Heart right ventricle (tissue), 16 donors: ENCODE measurements at regions not wholly inside any gene's neighbourhood (a gene's known extent, or its start where the extent isn't known, plus 50 kb on each side); places are given as distances from the start of the nearest gene placed in this dataset.
"Not testable (repeated sequence)": the region's sequence is repeated elsewhere in the genome, so short reads cannot be mapped to it uniquely, and the experiment has no call there.

ENCODE experiments used
- ATAC-seq, 8 donors: fragments of 200-7000 bp; cut with Tn5 transposase; one replicate each; pipeline ENCODE4 v1.9.1; 2020; ENCODE audit warnings: mild to moderate bottlenecking in 8 of 8, moderate library complexity in 8 of 8, moderate number of reproducible peaks in 1 of 8
- DNase-seq, 2 donors: peaks; one replicate each; pipeline ENCODE4 v3.0.0-alpha.2; 2020
- H3K27ac ChIP-seq, 10 donors: fragments of 200-600 bp; sonication (generic) in 2 of 10; one replicate each; pipeline versions ENCODE4 v1.5.0 to v1.8.0; 2020 to 2022; ENCODE audit warnings: mild to moderate bottlenecking in 3 of 10
- H3K27me3 ChIP-seq, 7 donors: fragments of 200-600 bp; one replicate each; pipeline ENCODE4 v1.8.0; 2021 to 2022; ENCODE audit warnings: mild to moderate bottlenecking in 2 of 7
- H3K36me3 ChIP-seq, 9 donors: fragments of 200-600 bp; sonication (generic) in 1 of 9; one replicate each; pipeline versions ENCODE4 v1.5.0 to v1.8.0; 2020 to 2022; ENCODE audit warnings: mild to moderate bottlenecking in 2 of 9
- H3K4me1 ChIP-seq, 9 donors: fragments of 200-600 bp; sonication (generic) in 1 of 9; one replicate each; pipeline versions ENCODE4 v1.5.0 to v1.8.0; 2020 to 2022; ENCODE audit warnings: mild to moderate bottlenecking in 4 of 9
- H3K4me3 ChIP-seq, 10 donors: fragments of 200-600 bp; sonication (generic) in 2 of 10; one replicate each; pipeline versions ENCODE4 v1.5.0 to v1.8.0; 2020 to 2022; ENCODE audit warnings: mild to moderate bottlenecking in 7 of 10, moderate library complexity in 2 of 10
- H3K9me3 ChIP-seq, 11 donors: fragments of 200-600 bp in 10 of 11; sonication (generic) in 2 of 11; one replicate each; pipeline versions ENCODE4 v1.5.0 to v1.8.0; 2013 to 2022; ENCODE audit warnings: mild to moderate bottlenecking in 2 of 11, control low read depth in 1 of 11, moderate library complexity in 1 of 11
- WGBS, 2 donors: extraction: QIAGEN DNeasy Blood & Tissue Kit; methylation state at CpG; one replicate each; pipeline ENCODE4 v1.1.7; 2013; ENCODE audit warnings: inconsistent platforms in 1 of 2; 5-methylcytosine and 5-hydroxymethylcytosine counted together
- intact Hi-C, 10 donors: fragments of 100-400 bp; cut with DNase I; formaldehyde crosslinking; loops; one replicate each; pipeline versions ENCODE4 v1.11.1 to v1.14.2; 2022
- TF ChIP-seq, protein P1 (sequence below), 9 donors: fragments of 200-600 bp; sonication (generic) in 2 of 9; IDR thresholded peaks; one replicate each; pipeline versions ENCODE4 v1.5.0 to v1.8.0; 2021 to 2022; ENCODE audit warnings: antibody characterized with exemption in 9 of 9, mild to moderate bottlenecking in 5 of 9, moderate library complexity in 1 of 9
- donor health status: Arrhythmogenic right ventricular cardiomyopathy.
- donor health status: ischemic (EF 13 %, LVEDD 7.1; RV severe dilation, severe dysfunction).
- donor health status: healthy with polysubstance abuse.
- donor health status: DM: no; HTN: yes; CAD: no.
- donor health status: DM: no; HTN: no; CAD: no.
- donor health status: ischemic (EF 25% LVEDD 6.9; RV normal size, moderate dysfunction).
- donor health status: ischemic (EF 25% LVEDD 5.7; RV mildly dilated, moderate dysfunction).
- donor health status: healthy.
- donor health status: DM: yes; HTN: yes; CAD: no.
- donor health status: Ischemic cardiomyopathy.
- donor health status: ischemic (EF 35%, LVEDD 5.7; RV mildly dilated, moderate dysfunction).
- donor health status: nonischemic (EF 11% LVEDD 7.7; RV severe dilation, severe dysfunction).
- donor health status: DM: yes; HTN: yes; CAD: no.
- donor health status: PGD.
- donor health status: ischemic (EF 29% LVEDD 5.4; RV normal size, mild dysfunction).
- donor health status: nonischemic (EF 23%, LVEDD 6.1; RV moderate dilation, normal function).

DNA sequence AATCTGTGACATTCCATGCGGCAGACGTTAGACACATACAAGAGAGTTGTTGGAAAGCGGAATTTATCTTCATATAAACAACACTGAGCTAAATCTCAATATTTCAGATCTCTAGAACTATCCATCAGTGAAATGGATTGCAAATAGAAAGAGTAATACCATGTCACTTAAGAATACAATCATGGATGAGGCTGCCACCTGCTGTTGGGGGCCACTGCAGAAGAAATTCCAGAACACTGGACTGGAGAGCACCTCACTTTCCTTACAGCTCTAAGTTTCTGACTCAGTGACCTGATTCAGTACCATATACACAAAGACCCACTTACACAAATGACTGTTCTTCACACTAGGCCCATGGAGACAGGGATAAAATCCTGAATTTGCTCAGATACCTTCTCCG lies 75.1 kb upstream of the TP53BP2 start:
- H3K9me3 ChIP-seq, intact Hi-C loops, H3K27me3 ChIP-seq, H3K36me3 ChIP-seq, H3K27ac ChIP-seq, ATAC-seq, H3K4me3 ChIP-seq, H3K4me1 ChIP-seq: not testable (repeated sequence)
- TF ChIP-seq, protein P1, sequence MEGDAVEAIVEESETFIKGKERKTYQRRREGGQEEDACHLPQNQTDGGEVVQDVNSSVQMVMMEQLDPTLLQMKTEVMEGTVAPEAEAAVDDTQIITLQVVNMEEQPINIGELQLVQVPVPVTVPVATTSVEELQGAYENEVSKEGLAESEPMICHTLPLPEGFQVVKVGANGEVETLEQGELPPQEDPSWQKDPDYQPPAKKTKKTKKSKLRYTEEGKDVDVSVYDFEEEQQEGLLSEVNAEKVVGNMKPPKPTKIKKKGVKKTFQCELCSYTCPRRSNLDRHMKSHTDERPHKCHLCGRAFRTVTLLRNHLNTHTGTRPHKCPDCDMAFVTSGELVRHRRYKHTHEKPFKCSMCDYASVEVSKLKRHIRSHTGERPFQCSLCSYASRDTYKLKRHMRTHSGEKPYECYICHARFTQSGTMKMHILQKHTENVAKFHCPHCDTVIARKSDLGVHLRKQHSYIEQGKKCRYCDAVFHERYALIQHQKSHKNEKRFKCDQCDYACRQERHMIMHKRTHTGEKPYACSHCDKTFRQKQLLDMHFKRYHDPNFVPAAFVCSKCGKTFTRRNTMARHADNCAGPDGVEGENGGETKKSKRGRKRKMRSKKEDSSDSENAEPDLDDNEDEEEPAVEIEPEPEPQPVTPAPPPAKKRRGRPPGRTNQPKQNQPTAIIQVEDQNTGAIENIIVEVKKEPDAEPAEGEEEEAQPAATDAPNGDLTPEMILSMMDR (IDR thresholded peaks at IDR 0.05) = peak in 7 of 9 donors; percentile 22 to 51 (median 43)
- DNase-seq = peak; percentile 23 to 36
- WGBS, 2 donors = 94 to 100% methylated on average over 1 of the region's 4 CpGs

DNA sequence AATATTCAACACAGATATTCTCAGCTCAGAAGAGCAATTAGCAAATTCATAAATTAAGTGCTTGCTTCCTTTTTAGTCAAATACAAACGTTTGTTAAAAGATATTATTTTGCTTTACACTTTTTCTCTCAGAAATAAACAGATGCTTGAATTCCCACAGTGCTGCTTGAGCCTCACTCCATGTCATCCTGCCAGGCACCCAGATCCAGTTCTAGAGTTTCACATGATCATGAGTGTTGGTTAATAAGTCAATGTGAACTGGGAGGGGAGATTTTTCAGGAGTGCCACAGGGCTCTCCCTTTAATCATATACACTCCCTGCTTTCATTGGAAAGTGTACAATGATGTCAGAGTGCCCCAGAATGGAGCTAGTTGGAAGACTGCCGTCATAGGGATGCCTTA lies 69.7 kb upstream of the TP53BP2 start:
- DNase-seq, H3K27ac ChIP-seq, H3K27me3 ChIP-seq, H3K4me3 ChIP-seq, H3K4me1 ChIP-seq, H3K36me3 ChIP-seq, H3K9me3 ChIP-seq, intact Hi-C loops, ATAC-seq: not testable (repeated sequence)
- WGBS, 2 donors = 0% methylated on average over 1 of the region's 2 CpGs; no CpG with 5 or more reads in 1 of the 2 donors

DNA sequence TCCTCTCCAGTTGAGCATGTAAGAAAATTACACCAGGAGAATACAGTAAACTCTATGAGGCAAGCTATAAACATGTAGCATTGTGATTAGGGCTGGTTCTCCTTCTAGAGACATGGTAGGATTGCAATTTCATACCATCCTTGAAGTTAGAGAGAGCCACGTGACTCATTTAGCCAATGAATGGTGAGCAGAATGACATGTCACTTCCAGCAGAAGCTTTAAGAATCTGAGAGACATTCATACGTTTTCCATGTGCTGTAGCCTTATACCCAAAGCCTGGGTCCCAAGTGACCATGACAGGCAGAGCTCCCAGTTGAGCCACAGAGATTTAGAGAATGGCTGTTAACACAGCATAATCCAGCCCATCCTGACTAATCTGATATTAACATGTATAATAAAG lies 68.0 kb upstream of the TP53BP2 start:
- WGBS, 2 donors = 67 to 74% methylated on average over 2 of the region's 2 CpGs
- H3K9me3 ChIP-seq, DNase-seq, H3K27ac ChIP-seq, H3K4me3 ChIP-seq, H3K27me3 ChIP-seq, H3K36me3 ChIP-seq, intact Hi-C loops, H3K4me1 ChIP-seq, ATAC-seq: not testable (repeated sequence)

DNA sequence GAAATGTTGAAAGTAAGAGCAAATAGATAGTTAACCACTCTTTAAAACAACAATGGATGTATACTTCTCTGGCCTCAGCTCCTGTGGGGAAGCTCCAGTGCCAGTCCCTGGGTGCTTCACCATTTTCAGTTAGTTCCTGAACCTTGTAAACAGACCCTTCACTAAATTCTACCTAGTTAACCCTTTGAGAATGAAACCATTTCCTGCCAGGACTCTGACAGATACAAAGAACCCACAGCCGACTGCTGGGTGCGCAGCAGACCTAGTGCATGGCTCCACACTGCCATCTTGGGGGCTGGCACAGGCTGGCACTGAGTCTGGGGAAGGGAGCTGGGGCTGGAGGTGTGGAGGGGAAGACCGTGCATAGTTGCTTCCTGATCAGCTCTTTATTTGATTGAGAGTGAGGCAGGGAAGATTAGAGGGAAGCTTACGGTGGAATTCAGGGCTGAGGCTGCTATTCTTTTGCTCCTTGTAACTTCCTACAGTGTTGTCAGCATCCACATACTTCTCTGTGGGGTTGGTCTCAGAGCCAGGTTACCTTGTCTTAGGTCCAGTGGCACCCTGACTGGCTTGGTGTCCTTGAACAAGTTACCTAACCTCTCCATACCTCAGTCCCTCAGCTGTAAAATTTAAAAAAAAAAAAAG lies 62.3 kb upstream of the TP53BP2 start:
- intact Hi-C loops = loop anchor here in 1 of 10 donors (10.0 kb wide), 1 partner anchor 93 kb away; no protein-coding TSS in a partner anchor

DNA sequence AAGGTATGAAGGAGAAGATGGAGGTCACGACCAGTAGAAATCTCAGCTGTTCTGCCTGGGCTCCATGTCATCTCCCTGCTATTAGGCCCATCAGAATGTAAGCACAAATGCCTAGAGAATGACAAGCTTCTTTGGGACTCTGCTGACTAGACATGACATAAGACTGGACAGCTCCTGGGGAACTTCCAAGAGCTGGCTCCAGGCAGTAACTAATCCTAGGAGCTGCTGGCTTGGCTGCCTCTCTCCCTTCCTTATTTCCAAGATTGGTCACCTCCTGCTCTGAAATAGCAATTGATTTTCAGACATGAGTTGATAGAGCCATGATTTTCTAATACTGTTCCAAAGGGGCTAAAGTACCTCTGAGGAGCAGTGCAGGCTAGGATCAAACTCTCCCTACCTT lies 57.5 kb upstream of the TP53BP2 start:
- intact Hi-C loops = loop anchor here in 1 of 10 donors (10.0 kb wide), 1 partner anchor 88 kb away; no protein-coding TSS in a partner anchor
- H3K27me3 ChIP-seq, DNase-seq, ATAC-seq, H3K36me3 ChIP-seq, H3K9me3 ChIP-seq, H3K4me1 ChIP-seq, H3K27ac ChIP-seq, H3K4me3 ChIP-seq: not testable (repeated sequence)
- no CpG with 5 or more reads among the region's 1 CpG for WGBS, 2 donors

More for the DNA sequence above, 62.3 kb upstream of the TP53BP2 start:
- H3K36me3 ChIP-seq, H3K9me3 ChIP-seq, DNase-seq, H3K4me3 ChIP-seq, ATAC-seq, H3K27ac ChIP-seq, H3K27me3 ChIP-seq, H3K4me1 ChIP-seq: not testable (repeated sequence)
- WGBS, 2 donors = 9 to 18% methylated on average over 3 of the region's 4 CpGs
- TF ChIP-seq, protein P1 (IDR thresholded peaks at IDR 0.05) = peak in 7 of 9 donors; percentile 33 to 49 (median 45)

DNA sequence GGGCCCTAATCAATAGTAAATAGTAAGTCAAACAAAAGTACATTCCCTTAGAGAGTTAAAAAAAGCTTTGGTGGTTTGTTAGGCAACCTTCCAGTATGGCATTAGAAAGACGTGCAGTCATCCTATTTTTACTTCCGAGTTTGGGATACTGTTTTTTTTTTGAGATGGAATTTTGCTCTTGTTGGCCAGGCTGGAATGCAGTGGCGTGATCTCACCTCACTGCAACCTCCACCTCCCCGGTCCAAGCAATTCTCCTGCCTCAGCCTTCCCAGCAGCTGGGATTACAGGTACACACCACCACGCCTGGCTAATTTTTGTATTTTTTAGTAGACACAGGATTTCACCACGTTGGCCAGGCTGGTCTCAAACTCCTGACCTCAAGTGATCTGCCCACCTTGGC lies 54.0 kb upstream of the TP53BP2 start:
- H3K27ac ChIP-seq, ATAC-seq, H3K27me3 ChIP-seq, H3K36me3 ChIP-seq, H3K4me1 ChIP-seq, DNase-seq, H3K4me3 ChIP-seq, H3K9me3 ChIP-seq: not testable (repeated sequence)
- intact Hi-C loops = loop anchor here in 1 of 10 donors (10.0 kb wide), 1 partner anchor 85 kb away; no protein-coding TSS in a partner anchor
- 49 to 52% methylated on average over 6 of the region's 6 CpGs for WGBS, 2 donors

DNA sequence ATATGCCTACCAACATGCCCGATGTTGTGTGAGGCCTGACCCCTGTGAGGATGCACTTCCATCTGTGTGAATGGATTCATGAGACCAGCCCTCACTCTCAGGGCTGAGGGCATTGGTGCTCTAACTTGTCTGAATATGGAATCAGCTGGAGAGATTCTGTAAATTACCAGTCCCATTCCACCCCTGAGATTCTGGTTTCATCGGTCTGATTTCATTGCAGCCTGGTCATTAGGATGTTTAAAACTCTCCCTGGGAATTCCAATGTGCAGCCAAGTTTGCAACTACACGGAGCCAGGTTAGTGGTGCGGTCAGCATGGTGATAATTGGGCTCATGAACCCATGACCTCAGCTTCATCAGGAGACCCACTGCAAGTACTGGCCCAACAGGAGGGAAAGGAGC lies 51.4 kb upstream of the TP53BP2 start:
- not testable (repeated sequence) for ATAC-seq, DNase-seq
- 67 to 90% methylated on average over 3 of the region's 4 CpGs for WGBS, 2 donors

DNA sequence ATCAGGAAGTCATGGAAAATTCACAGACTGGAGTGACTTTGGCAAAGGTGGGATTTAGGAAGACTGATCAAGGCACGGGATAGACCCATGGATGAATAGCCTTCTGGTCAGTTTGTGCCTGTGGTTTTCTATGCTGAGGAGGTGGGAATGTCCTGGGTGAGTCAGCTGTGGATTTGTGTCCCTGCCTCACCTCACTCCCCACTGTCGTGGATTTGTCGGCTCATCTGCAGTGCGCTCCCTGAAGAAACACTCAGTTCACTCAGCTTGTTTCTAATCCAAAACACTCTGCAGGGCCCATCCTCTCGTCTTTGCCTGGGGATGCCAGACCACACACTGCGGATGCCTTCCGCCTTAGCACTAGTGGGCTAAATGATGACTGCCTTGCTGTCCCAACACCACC lies 50.2 kb upstream of the TP53BP2 start:
- H3K27ac ChIP-seq, H3K4me3 ChIP-seq, ATAC-seq, DNase-seq, intact Hi-C loops, H3K27me3 ChIP-seq, H3K9me3 ChIP-seq, H3K4me1 ChIP-seq, H3K36me3 ChIP-seq: not testable (repeated sequence)
- WGBS, 2 donors = 80 to 96% methylated on average over 5 to 6 of the region's 7 CpGs

More for the DNA sequence above, 51.4 kb upstream of the TP53BP2 start:
- H3K4me1 ChIP-seq, H3K27ac ChIP-seq, H3K4me3 ChIP-seq, intact Hi-C loops, H3K9me3 ChIP-seq, H3K27me3 ChIP-seq, H3K36me3 ChIP-seq: not testable (repeated sequence)
